ENCODE measurements at regions not wholly inside any gene's neighbourhood (a gene's known extent, or its start where the extent isn't known, plus 50 kb on each side); places are given as distances from the start of the nearest gene placed in this dataset.

GRCh38 chr2:41326851-41327250, 721.0 kb upstream of the PKDCC start:
- no peak for TF ChIP-seq CTCF (IDR thresholded peaks at IDR 0.05; ENCODE audit: insufficient read depth, low read depth, low read length)
- TF ChIP-seq EZH2 (IDR thresholded peaks at IDR 0.05; ENCODE audit: insufficient read depth, low read length), result no peak

All from astrocyte (in vitro differentiated cells and primary cell).